Retinal pigment epithelial cell (primary cell): ENCODE measurements at regions not wholly inside any gene's neighbourhood (a gene's known extent, or its start where the extent isn't known, plus 50 kb on each side); places are given as distances from the start of the nearest gene placed in this dataset.
A peak's percentile ranks its signal among the peaks of the same experiment; 100 is the strongest.

ENCODE experiments used
- DNase-seq: peaks from one replicate; pipeline ENCODE4 v3.0.0-alpha.2; 2010; ENCODE audit warnings: low read depth
- H3K4me3 ChIP-seq: 2 replicates; pipeline ENCODE4 v1.5.1; 2011; ENCODE audit warnings: mild to moderate bottlenecking, low read length, control low read depth, moderate library complexity
- CTCF ChIP-seq: conservative IDR thresholded peaks from 2 replicates; pipeline ENCODE4 v1.5.1; 2011; ENCODE audit warnings: low read depth, low read length, control low read depth, inconsistent platforms

- no peak for DNase-seq
- no peak for TF ChIP-seq CTCF
- H3K4me3 ChIP-seq = no peak overlapping the region
Measured at GRCh38 chr7:155204744-155205367, 92.8 kb upstream of the INSIG1 start.

- no peak for TF ChIP-seq CTCF
- H3K4me3 ChIP-seq = peak overlapping the region; percentile 26
- DNase-seq = peak; percentile 91
Measured at GRCh38 chr7:155205368-155206317, 92.0 kb upstream of the INSIG1 start.

GRCh38 chr7:155206318-155207020 is 91.2 kb upstream of the INSIG1 start:
- no peak for TF ChIP-seq CTCF
- no peak overlapping the region for H3K4me3 ChIP-seq
- peak; percentile 41 for DNase-seq

GRCh38 chr7:155207326-155208002 is 90.2 kb upstream of the INSIG1 start:
- TF ChIP-seq CTCF = no peak
- no peak for DNase-seq

GRCh38 chr7:155208681-155209477 is 88.8 kb upstream of the INSIG1 start:
- no peak overlapping the region for H3K4me3 ChIP-seq
- TF ChIP-seq CTCF = no peak
- DNase-seq = no peak

More at GRCh38 chr7:155207326-155208002, 90.2 kb upstream of the INSIG1 start:
- no peak overlapping the region for H3K4me3 ChIP-seq

- no peak for TF ChIP-seq CTCF
- no peak overlapping the region for H3K4me3 ChIP-seq
- no peak for DNase-seq
Measured at GRCh38 chr7:155209478-155210319, 88.0 kb upstream of the INSIG1 start.
